ENCODE measurements at regions not wholly inside any gene's neighbourhood (a gene's known extent, or its start where the extent isn't known, plus 50 kb on each side); places are given as distances from the start of the nearest gene placed in this dataset.

- intact Hi-C loops (cut with micrococcal nuclease; ENCODE audit: unreplicated experiment): no loop called here
- 57% methylated on average over 2 of the region's 2 CpGs for WGBS (ENCODE audit: insufficient coverage, insufficient replicate concordance, low lambda C conversion rate, missing lambda C conversion rate)
- no peak overlapping the region for H3K9ac ChIP-seq (ENCODE audit: control insufficient read depth, insufficient read depth, low read length)
- H2AFZ ChIP-seq (ENCODE audit: control insufficient read depth, low read depth, low read length): no peak overlapping the region
- ATAC-seq (no peak), DNase-seq (ENCODE audit: low read depth, low spot score) (no peak), FAIRE-seq (no peak)
- H3K4me2 ChIP-seq (ENCODE audit: control insufficient read depth, insufficient read depth): no peak overlapping the region
- ChIA-PET RAD21 (ENCODE audit: unreplicated experiment) (no interaction called here), POLR2A (no interaction called here), CTCF (no interaction called here), SMC1A (ENCODE audit: uncharacterized antibody, unreplicated experiment) (interaction anchor here (0.9 kb wide), 1 partner anchor 23 kb away, joined by 3 read pairs; no protein-coding TSS in a partner anchor)
- no peaks in the 10 kb centered on the region for H3K79me2 ChIP-seq (ENCODE audit: control insufficient read depth, insufficient read depth, low read length)
- BruUV-seq (replicated peaks): no TSS peak
- H4K20me1 ChIP-seq (ENCODE audit: control insufficient read depth, insufficient read depth): no peaks in the 10 kb centered on the region
- H3K27ac ChIP-seq (ENCODE audit: control insufficient read depth, insufficient read depth): no peak overlapping the region
- no peaks in the 10 kb centered on the region for H3K9me3 ChIP-seq (replicated peaks; ENCODE audit: control insufficient read depth, insufficient read depth, low read length)
- no peaks in the 10 kb centered on the region for H3K4me1 ChIP-seq (ENCODE audit: control insufficient read depth, insufficient read depth, low read length)
- H3K36me3 ChIP-seq (ENCODE audit: control insufficient read depth in 2 of 2, insufficient read depth in 2 of 2, low read length in 1 of 2): no peaks in the 10 kb centered on the region
- no peak for TF ChIP-seq SMARCA5 (IDR thresholded peaks at IDR 0.05)
- TF ChIP-seq HCFC1 (IDR thresholded peaks at IDR 0.05; ENCODE audit: low read length): no peak
- no peak for TF ChIP-seq SMC3 (IDR thresholded peaks at IDR 0.05; ENCODE audit: borderline replicate concordance, low read length)
- no peak for TF ChIP-seq HDAC6 (IDR thresholded peaks at IDR 0.05; ENCODE audit: unreplicated experiment)
- no peak for TF ChIP-seq ZSCAN29 (IDR thresholded peaks at IDR 0.05)
- TF ChIP-seq CREB1 (IDR thresholded peaks at IDR 0.05; ENCODE audit: low read depth): no peak
- TF ChIP-seq IKZF2 (IDR thresholded peaks at IDR 0.05): no peak
- TF ChIP-seq MEF2B (IDR thresholded peaks at IDR 0.05; ENCODE audit: partially characterized antibody, poor library complexity, severe bottlenecking): no peak
- no peak for TF ChIP-seq CBX3 (IDR thresholded peaks at IDR 0.05; ENCODE audit: borderline replicate concordance, low read depth)
- TF ChIP-seq SIN3A (IDR thresholded peaks at IDR 0.05; ENCODE audit: low read depth, low read length): no peak
- in situ Hi-C loops (cut with MboI): no loop called here
- no peak overlapping the region for H3K4me3 ChIP-seq
- H3K27me3 ChIP-seq (replicated peaks in 1 of 2; ENCODE audit: control insufficient read depth in 2 of 2, insufficient read depth in 2 of 2, low read length in 1 of 2): no peaks in the 10 kb centered on the region
Measured at GRCh38 chr5:63145167-63145566, 566.5 kb downstream of the LRRC70 start.

GRCh38 chr5:63141591-63141990 is 563.0 kb downstream of the LRRC70 start:
- no TSS peak for BruUV-seq (replicated peaks)
- no peak for TF ChIP-seq SMAD5 (IDR thresholded peaks at IDR 0.05; ENCODE audit: low read depth)
- no peak for TF ChIP-seq SIN3A (IDR thresholded peaks at IDR 0.05; ENCODE audit: low read depth, low read length)
- TF ChIP-seq BCL11A (IDR thresholded peaks at IDR 0.05; ENCODE audit: low read depth, low read length): no peak
- no peak for TF ChIP-seq NR2C1 (IDR thresholded peaks at IDR 0.05)
- no peak for TF ChIP-seq ZNF217 (IDR thresholded peaks at IDR 0.05)
- Histone ChIP-seq H3K36me3 (ENCODE audit: control insufficient read depth in 2 of 2, insufficient read depth in 2 of 2, low read length in 1 of 2) (no peaks in the 10 kb centered on the region), H3K9ac (ENCODE audit: control insufficient read depth, insufficient read depth, low read length) (no peak overlapping the region), H3K27ac (ENCODE audit: control insufficient read depth, insufficient read depth) (no peak overlapping the region), H3K4me1 (ENCODE audit: control insufficient read depth, insufficient read depth, low read length) (no peaks in the 10 kb centered on the region), H3K79me2 (ENCODE audit: control insufficient read depth, insufficient read depth, low read length) (no peaks in the 10 kb centered on the region), H2AFZ (ENCODE audit: control insufficient read depth, low read depth, low read length) (no peak overlapping the region), H4K20me1 (ENCODE audit: control insufficient read depth, insufficient read depth) (no peaks in the 10 kb centered on the region), H3K27me3 (replicated peaks in 1 of 2; ENCODE audit: control insufficient read depth in 2 of 2, insufficient read depth in 2 of 2, low read length in 1 of 2) (no peaks in the 10 kb centered on the region), H3K4me2 (ENCODE audit: control insufficient read depth, insufficient read depth) (no peak overlapping the region), H3K4me3 (no peak overlapping the region), H3K9me3 (replicated peaks; ENCODE audit: control insufficient read depth, insufficient read depth, low read length) (no peaks in the 10 kb centered on the region)
- ChIA-PET RAD21 (ENCODE audit: unreplicated experiment) (no interaction called here), POLR2A (no interaction called here), SMC1A (ENCODE audit: uncharacterized antibody, unreplicated experiment) (interaction anchor here (0.6 kb wide), 1 partner anchor 77 kb away, joined by 3 read pairs; no protein-coding TSS in a partner anchor), CTCF (interaction anchor here (1.3 kb wide), 1 partner anchor 16 kb away, joined by 3 read pairs; no protein-coding TSS in a partner anchor)
- ATAC-seq (no peak), DNase-seq (ENCODE audit: low read depth, low spot score) (no peak), FAIRE-seq (no peak)
- in situ Hi-C loops (cut with MboI): no loop called here
- intact Hi-C loops (cut with micrococcal nuclease; ENCODE audit: unreplicated experiment): no loop called here

Measured in GM12878 (cell line).